NCI-H1105 treated with DMSO at 0.1 percent for 48 hours (cell line): ENCODE measurements at regions not wholly inside any gene's neighbourhood (a gene's known extent, or its start where the extent isn't known, plus 50 kb on each side); places are given as distances from the start of the nearest gene placed in this dataset.
"Not testable (repeated sequence)": the region's sequence is repeated elsewhere in the genome, so short reads cannot be mapped to it uniquely, and the experiment has no call there.

Source experiments
- DNase-seq: peaks from one replicate; lab custom pipeline; 2025; lab: John Stamatoyannopoulos, UW

GRCh38 chr2:193156480-193156879 is 961.7 kb upstream of the TMEFF2 start:
- no peak for DNase-seq

- no peak for DNase-seq
These were observed 959.3 kb upstream of the TMEFF2 start for GRCh38 chr2:193154076-193154475.

- no peak for DNase-seq
These were observed 958.8 kb upstream of the TMEFF2 start for GRCh38 chr2:193153576-193153975.

GRCh38 chr2:193142467-193142866 is 947.7 kb upstream of the TMEFF2 start:
- not testable (repeated sequence) for DNase-seq

- DNase-seq = no peak
These were observed 947.3 kb upstream of the TMEFF2 start for GRCh38 chr2:193141998-193142397.

- not testable (repeated sequence) for DNase-seq
These were observed 946.2 kb upstream of the TMEFF2 start for GRCh38 chr2:193140895-193141294.

- DNase-seq = no peak
These were observed 930.1 kb upstream of the TMEFF2 start for GRCh38 chr2:193124815-193125214.

GRCh38 chr2:193114827-193115226 is 920.1 kb upstream of the TMEFF2 start:
- DNase-seq = no peak

- DNase-seq = no peak
These were observed 918.3 kb upstream of the TMEFF2 start for GRCh38 chr2:193112986-193113385.

- DNase-seq = no peak
These were observed 908.3 kb upstream of the TMEFF2 start for GRCh38 chr2:193103064-193103463.

GRCh38 chr2:193101591-193101990 is 906.9 kb upstream of the TMEFF2 start:
- DNase-seq = no peak

- DNase-seq = no peak
These were observed 893.3 kb upstream of the TMEFF2 start for GRCh38 chr2:193088026-193088425.

GRCh38 chr2:193076995-193077394 is 882.3 kb upstream of the TMEFF2 start:
- no peak for DNase-seq

- no peak for DNase-seq
These were observed 880.2 kb upstream of the TMEFF2 start for GRCh38 chr2:193074933-193075332.

- no peak for DNase-seq
These were observed 877.9 kb upstream of the TMEFF2 start for GRCh38 chr2:193072647-193073046.

GRCh38 chr2:193025556-193025955 is 830.8 kb upstream of the TMEFF2 start:
- not testable (repeated sequence) for DNase-seq

GRCh38 chr2:193024791-193025190 is 830.1 kb upstream of the TMEFF2 start:
- no peak for DNase-seq

GRCh38 chr2:193011870-193012269 is 817.1 kb upstream of the TMEFF2 start:
- no peak for DNase-seq

GRCh38 chr2:192993059-192993458 is 798.3 kb upstream of the TMEFF2 start:
- no peak for DNase-seq

- DNase-seq = no peak
These were observed 788.4 kb upstream of the TMEFF2 start for GRCh38 chr2:192983173-192983572.

- peak; percentile 78 for DNase-seq
These were observed 783.7 kb upstream of the TMEFF2 start for GRCh38 chr2:192978395-192978794.

GRCh38 chr2:192971981-192972380 is 777.2 kb upstream of the TMEFF2 start:
- DNase-seq = no peak

GRCh38 chr2:192969055-192969454 is 774.3 kb upstream of the TMEFF2 start:
- no peak for DNase-seq

GRCh38 chr2:192960945-192961344 is 766.2 kb upstream of the TMEFF2 start:
- DNase-seq = no peak

GRCh38 chr2:192958615-192959014 is 763.9 kb upstream of the TMEFF2 start:
- not testable (repeated sequence) for DNase-seq
